HCEC 1CT (cell line): ENCODE measurements at regions not wholly inside any gene's neighbourhood (a gene's known extent, or its start where the extent isn't known, plus 50 kb on each side); places are given as distances from the start of the nearest gene placed in this dataset.
"Not testable (repeated sequence)": the region's sequence is repeated elsewhere in the genome, so short reads cannot be mapped to it uniquely, and the experiment has no call there.

Experiments
- DNase-seq: peaks from one replicate; pipeline ENCODE4 v3.0.0-alpha.2; 2017

DNA sequence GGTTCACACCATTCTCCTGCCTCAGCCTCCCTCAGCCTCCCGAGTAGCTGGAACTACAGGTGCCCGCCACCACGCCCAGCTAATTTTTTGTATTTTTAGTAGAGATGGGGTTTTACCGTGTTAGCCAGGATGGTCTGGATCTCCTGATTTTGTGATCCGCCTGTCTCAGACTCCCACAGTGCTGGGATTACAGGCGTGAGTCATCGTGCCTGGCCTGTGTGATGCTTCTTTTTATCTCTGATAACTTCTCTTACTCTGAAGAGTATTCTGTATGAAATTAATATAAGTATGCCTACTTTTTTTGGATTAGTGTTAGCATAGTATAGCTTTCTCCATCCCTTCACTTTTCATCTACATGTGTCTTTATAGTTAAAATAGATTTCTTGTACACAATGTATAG lies 180.8 kb upstream of the GALNT15 start:
- not testable (repeated sequence) for DNase-seq

DNA sequence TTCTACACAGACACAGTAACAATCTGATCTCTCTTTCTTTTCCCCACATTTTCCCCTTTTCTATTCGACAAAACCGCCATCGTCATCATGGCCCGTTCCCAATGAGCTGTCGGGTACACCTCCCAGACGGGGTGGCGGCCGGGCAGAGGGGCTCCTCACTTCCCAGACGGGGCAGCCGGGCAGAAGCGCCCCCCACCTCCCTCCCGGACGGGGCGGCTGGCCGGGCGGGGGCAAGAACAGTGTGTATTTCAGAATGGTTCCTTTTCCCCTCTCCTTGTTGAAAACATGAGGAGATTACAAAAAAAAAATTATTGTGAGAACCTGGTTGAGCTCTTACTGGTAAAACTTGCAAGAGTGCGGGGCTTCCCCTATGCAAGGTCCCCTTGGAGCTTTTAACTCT lies 178.0 kb upstream of the GALNT15 start:
- DNase-seq = not testable (repeated sequence)

- no peak for DNase-seq
Observed at GRCh38 chr3:15997274-15997943, 177.1 kb upstream of the GALNT15 start.

- no peak for DNase-seq
Observed at GRCh38 chr3:15998911-15999310, 175.6 kb upstream of the GALNT15 start.

GRCh38 chr3:16004812-16005211 lies 169.7 kb upstream of the GALNT15 start:
- no peak for DNase-seq

GRCh38 chr3:16011376-16011775 lies 163.1 kb upstream of the GALNT15 start:
- peak; percentile 45 for DNase-seq

GRCh38 chr3:16012086-16012485 lies 162.4 kb upstream of the GALNT15 start:
- peak; percentile 91 for DNase-seq

DNA sequence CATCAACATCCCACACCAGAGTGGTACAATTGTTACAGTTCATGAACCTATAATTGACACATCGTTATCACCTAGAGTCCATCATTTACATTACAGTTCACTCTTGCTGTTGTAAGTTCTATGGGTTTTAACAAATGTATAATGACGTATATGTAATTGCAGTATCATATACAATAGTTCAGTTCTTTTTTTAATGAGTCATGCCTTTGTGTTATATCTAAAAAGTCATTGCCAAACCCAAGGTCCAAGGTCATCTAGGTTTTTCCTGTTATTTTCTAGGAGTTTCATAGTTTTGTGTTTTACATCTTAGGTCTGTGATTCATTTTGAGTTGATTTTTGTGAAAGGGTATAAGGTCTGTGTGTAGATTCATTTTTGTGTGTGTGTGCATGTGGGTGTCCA lies 160.9 kb upstream of the GALNT15 start:
- DNase-seq = peak; percentile 79

DNA sequence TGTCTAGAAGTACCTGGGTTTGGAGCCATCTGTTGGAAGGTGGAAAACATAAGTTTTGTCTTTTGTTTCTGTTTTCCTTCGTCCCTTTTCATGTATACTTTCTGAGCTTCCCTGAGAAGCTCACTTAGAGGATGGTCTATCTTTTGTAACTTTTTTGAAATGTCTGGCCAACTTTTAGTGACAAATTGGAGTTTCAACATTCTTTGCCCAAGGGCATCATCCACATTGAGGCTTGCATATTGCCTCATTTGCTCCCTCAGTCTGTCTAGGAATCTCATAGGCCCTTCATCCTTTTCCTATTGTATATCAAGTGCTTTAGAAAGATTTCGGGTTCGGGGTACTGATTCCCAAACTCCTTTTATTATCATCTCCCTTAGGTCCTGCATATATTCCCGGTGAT lies 152.7 kb upstream of the GALNT15 start:
- DNase-seq = not testable (repeated sequence)

- not testable (repeated sequence) for DNase-seq
Observed at GRCh38 chr3:16023881-16024280, 150.6 kb upstream of the GALNT15 start.

GRCh38 chr3:16024548-16024947 lies 149.9 kb upstream of the GALNT15 start:
- DNase-seq = no peak

DNA sequence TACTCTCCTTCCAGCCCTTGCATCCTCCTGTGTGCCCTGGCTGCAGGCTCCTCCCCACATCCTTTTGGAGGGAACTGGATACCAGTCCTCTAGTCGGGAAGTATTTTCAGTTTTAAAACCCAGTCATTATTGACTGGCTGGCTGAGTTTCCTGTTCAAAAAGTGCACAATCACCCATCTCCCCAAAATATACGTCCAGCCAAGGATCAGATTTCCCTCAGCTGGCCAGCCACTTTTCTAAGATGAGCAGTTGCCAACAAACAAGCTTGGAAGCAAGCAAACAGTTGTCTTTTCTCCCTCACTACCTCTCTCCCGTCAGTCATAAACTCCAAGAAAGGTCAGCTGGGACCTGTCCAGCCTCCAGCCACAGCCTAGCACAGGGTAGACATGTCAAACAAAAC lies 147.7 kb upstream of the GALNT15 start:
- peak; percentile 26 for DNase-seq

GRCh38 chr3:16028604-16029003 lies 145.9 kb upstream of the GALNT15 start:
- peak; percentile 24 for DNase-seq

DNA sequence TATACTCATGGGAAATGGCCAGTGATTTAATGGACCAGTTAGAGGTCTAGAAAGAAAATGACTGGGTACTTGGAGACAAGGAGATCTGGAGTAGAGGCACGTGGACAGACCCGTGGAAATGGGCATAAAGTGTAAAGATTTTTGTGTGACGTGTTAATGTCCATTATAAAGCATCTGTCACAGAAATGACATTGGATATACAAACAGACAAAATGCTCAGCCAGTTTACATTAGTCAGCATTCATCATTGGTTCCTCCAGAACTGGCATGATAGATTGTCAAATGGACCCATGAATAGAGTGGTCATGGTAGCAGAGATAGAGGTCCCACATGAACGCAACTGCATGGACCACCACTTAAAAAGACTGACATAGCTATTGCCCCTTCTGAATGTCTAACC lies 144.1 kb upstream of the GALNT15 start:
- no peak for DNase-seq

DNA sequence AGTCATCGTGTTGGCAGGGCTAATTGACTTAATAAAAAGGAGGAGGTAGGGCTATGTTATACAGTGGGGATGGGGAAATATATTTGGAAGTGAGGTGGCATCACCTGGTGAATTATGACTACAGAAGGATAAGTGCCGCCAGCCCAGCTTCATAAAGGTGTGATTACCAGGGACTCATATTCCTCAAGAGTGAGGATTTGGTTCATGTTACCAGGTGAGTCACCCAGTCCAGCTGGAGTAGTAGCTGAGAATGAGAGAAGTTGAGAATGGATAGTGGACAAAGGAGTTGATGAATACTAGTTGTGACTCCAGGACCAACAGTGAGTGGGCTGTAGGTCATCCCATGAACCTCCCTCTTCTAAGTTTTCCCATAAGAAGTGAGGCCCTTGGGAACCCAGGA lies 143.0 kb upstream of the GALNT15 start:
- DNase-seq = no peak

- DNase-seq = no peak
Observed at GRCh38 chr3:16033889-16034687, 140.4 kb upstream of the GALNT15 start.

DNA sequence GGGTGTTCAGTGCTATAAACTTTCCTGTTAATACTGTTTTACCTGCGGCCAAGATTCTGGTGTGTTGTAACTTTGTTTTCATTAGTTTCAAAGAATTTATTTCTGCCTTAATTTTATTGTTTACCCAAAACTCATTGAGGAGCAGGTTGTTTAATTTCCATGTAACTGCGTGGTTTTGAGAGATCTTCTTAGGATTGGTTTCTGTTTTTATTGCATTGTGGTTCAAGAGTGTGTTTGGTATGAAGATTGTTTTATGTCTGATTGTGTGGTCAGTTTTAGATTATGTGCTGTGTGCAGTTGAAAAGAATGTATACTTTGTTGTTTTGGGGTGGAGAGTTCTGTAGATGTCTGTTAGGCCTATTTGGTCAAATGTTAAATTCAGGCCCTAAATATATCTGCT lies 133.5 kb upstream of the GALNT15 start:
- no peak for DNase-seq

DNA sequence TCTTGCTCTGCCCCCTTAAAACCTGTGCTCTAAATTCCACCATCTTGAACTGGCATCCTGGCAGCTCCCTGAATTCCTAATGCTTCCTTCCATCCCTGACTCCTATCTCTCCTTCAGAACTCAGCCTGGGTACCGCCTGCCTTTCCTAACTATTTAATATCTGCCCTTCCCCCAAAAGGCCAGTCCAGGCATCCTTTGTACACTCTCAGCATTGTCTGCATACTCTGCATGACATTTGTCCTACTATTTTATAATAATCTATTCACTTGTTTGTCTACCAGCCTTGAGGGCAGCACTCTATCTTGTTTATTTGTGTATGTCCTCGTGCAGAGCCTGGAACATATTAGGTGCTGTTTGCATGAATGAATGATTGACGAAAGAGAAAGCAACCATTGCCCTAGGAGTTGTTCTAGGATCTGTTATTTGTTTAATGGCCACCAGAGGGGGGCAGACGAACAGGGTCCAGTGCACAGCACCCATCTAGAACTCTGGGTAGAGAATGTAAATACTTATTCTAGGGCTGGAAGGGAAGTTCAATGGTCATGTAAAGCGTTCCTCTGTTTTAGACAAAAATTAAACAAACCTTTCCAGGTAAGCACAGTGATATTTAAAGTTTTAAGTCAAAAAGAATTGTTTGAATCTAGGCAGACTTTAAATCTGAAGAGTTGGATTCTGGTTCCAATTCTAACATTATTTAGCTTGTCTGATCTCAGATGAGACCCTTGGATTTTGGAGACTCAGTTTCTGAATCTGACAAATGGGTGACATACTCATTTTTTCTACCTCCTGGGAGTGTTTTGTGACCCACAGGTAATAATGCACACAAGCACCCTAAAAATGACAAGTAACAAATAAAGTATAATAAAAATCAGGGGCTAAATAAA lies 125.8 kb upstream of the GALNT15 start:
- DNase-seq = peak; percentile 78

DNA sequence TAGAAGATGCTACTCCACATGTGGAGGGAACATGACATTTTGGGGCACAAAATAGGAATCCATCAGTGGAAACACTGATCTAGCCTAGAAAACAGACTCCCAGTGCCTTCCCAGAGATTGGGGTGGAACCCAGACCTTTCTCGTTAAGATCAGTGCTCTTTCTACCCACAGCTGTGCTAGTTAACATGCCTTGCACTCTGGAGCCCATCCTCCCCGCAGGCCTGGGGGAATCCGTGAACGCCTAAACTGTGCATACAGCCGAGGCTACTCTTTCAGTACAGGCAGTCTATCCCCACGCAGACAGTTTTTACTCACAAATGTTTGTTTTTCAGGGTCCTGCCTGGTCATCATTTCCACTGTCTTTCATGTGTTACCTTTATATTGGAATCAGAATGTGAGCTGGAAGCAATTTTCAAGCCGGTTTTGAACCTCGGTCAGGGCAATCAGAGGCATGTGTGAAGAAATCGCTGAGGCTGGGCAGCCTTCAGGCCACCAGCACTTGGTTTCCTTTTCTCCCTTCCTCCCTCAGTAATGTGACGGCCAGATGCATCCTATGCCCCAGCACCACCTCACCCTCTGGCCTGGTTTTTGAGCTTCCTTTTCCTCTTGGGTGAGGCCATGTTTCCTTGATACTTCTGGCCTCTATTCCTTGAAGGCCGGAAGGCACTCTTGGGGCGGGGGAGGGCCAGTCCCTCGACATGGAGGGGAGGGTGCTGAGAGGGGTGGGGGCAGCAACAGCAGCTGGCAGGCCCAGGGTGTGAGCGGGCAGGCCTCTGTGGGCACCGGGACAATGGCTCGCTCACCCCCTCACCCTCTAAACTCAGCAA lies 123.6 kb upstream of the GALNT15 start:
- no peak for DNase-seq

DNA sequence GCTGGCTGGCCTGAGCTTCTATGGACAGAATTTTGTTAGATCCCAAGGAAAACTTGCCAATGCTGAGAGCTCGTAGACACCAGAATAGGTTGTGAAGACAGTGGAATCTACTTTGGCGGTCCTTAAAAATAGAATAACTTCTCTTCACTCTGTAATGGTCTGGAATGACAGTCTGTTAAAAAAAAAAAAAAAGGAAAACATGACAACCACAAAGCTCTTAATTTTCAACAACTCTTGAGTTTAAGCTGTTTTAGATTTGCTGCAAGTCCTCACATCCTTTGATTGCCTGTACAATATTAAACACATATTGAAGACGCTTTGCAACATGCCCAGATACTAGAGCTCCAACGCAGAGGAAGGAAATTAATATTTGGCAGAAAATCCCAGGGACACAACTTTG lies 122.8 kb upstream of the GALNT15 start:
- no peak for DNase-seq

DNA sequence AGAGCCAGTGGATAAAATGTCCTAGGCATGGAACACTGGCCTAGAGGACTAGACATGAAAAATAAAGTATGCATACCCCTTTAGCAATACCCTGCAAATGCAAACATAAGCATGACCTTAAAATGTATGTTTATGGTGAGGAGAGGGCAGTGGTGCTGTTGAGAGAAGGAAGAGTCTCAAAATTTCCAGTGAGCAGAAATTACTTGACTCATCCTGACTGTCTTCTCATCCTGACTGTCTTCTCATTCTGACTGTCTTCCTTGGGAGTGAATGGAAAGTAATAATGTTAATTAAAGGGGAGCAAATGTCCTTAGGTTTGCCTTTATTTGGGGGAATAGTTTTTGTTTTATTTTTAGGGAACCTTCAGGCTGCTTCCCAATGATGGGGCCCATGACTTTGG lies 121.5 kb upstream of the GALNT15 start:
- DNase-seq = no peak

- DNase-seq = no peak
Observed at GRCh38 chr3:16053794-16054193, 120.7 kb upstream of the GALNT15 start.
